ENCODE measurements at regions not wholly inside any gene's neighbourhood (a gene's known extent, or its start where the extent isn't known, plus 50 kb on each side); places are given as distances from the start of the nearest gene placed in this dataset.

GRCh38 chr14:89566644-89567415 is 149.8 kb upstream of the FOXN3 start:
- POLR2A ChIA-PET: no interaction called here
- H3K27me3 ChIP-seq (ENCODE audit: control insufficient read depth, insufficient read depth, low read length): no peaks in the 10 kb centered on the region
- no peak overlapping the region for H3K27ac ChIP-seq (ENCODE audit: low read depth, low read length)
- CTCF ChIA-PET: interaction anchor here (0.6 kb wide), 1 partner anchor 18 kb away, joined by 9 read pairs; no protein-coding TSS in a partner anchor
- no peak overlapping the region for H3K4me3 ChIP-seq (ENCODE audit: low read depth, low read length)
- no peak for DNase-seq (ENCODE audit: low read depth, low spot score)
- no peaks in the 10 kb centered on the region for H3K9me3 ChIP-seq (ENCODE audit: control insufficient read depth, insufficient read depth, low read length)
- TF ChIP-seq CTCF (IDR thresholded peaks at IDR 0.05; ENCODE audit: low read depth, low read length): no peak

GRCh38 chr14:89566180-89566579 is 149.1 kb upstream of the FOXN3 start:
- H3K4me3 ChIP-seq (ENCODE audit: low read depth, low read length): no peak overlapping the region
- POLR2A ChIA-PET: no interaction called here
- DNase-seq (ENCODE audit: low read depth, low spot score): no peak
- no peaks in the 10 kb centered on the region for H3K9me3 ChIP-seq (ENCODE audit: control insufficient read depth, insufficient read depth, low read length)
- no peaks in the 10 kb centered on the region for H3K27me3 ChIP-seq (ENCODE audit: control insufficient read depth, insufficient read depth, low read length)
- CTCF ChIA-PET: no interaction called here
- no peak for TF ChIP-seq CTCF (IDR thresholded peaks at IDR 0.05; ENCODE audit: low read depth, low read length)
- no peak overlapping the region for H3K27ac ChIP-seq (ENCODE audit: low read depth, low read length)

- DNase-seq (ENCODE audit: low read depth, low spot score): no peak
- CTCF ChIA-PET: no interaction called here
- no peaks in the 10 kb centered on the region for H3K27me3 ChIP-seq (ENCODE audit: control insufficient read depth, insufficient read depth, low read length)
- no peak overlapping the region for H3K4me3 ChIP-seq (ENCODE audit: low read depth, low read length)
- POLR2A ChIA-PET: no interaction called here
- H3K27ac ChIP-seq (ENCODE audit: low read depth, low read length): no peak overlapping the region
- H3K9me3 ChIP-seq (ENCODE audit: control insufficient read depth, insufficient read depth, low read length): no peaks in the 10 kb centered on the region
- TF ChIP-seq CTCF (IDR thresholded peaks at IDR 0.05; ENCODE audit: low read depth, low read length): no peak
Observed at GRCh38 chr14:89565607-89566006, 148.6 kb upstream of the FOXN3 start.

- Histone ChIP-seq H3K27me3 (ENCODE audit: control insufficient read depth, insufficient read depth, low read length) (no peaks in the 10 kb centered on the region), H3K9me3 (ENCODE audit: control insufficient read depth, insufficient read depth, low read length) (no peaks in the 10 kb centered on the region), H3K4me3 (ENCODE audit: low read depth, low read length) (no peak overlapping the region), H3K27ac (ENCODE audit: low read depth, low read length) (no peak overlapping the region)
- CTCF ChIA-PET: interaction anchor here (0.6 to 0.7 kb wide), 2 partner anchors 14 to 561 kb away, joined by 3 to 10 read pairs; no protein-coding TSS in a partner anchor
- no peak for DNase-seq (ENCODE audit: low read depth, low spot score)
- no peak for TF ChIP-seq CTCF (IDR thresholded peaks at IDR 0.05; ENCODE audit: low read depth, low read length)
- POLR2A ChIA-PET: interaction anchor here (0.6 kb wide), 1 partner anchor 26 kb away, joined by 3 read pairs; no protein-coding TSS in a partner anchor
Observed at GRCh38 chr14:89564989-89565388, 148.0 kb upstream of the FOXN3 start.

- no peak overlapping the region for H3K27ac ChIP-seq (ENCODE audit: low read depth, low read length)
- no peaks in the 10 kb centered on the region for H3K27me3 ChIP-seq (ENCODE audit: control insufficient read depth, insufficient read depth, low read length)
- TF ChIP-seq CTCF (IDR thresholded peaks at IDR 0.05; ENCODE audit: low read depth, low read length): no peak
- H3K9me3 ChIP-seq (ENCODE audit: control insufficient read depth, insufficient read depth, low read length): no peaks in the 10 kb centered on the region
- ChIA-PET CTCF (interaction anchor here (0.6 to 0.7 kb wide), 2 partner anchors 14 to 560 kb away, joined by 3 to 10 read pairs; no protein-coding TSS in a partner anchor), POLR2A (interaction anchor here (0.6 kb wide), 1 partner anchor 27 kb away, joined by 3 read pairs; no protein-coding TSS in a partner anchor)
- H3K4me3 ChIP-seq (ENCODE audit: low read depth, low read length): no peak overlapping the region
- no peak for DNase-seq (ENCODE audit: low read depth, low spot score)
Observed at GRCh38 chr14:89564286-89564957, 147.4 kb upstream of the FOXN3 start.

Data from AG04450 (cell line).